Spleen (tissue), 11 donors: ENCODE measurements at regions not wholly inside any gene's neighbourhood (a gene's known extent, or its start where the extent isn't known, plus 50 kb on each side); places are given as distances from the start of the nearest gene placed in this dataset.

Experiments used
- DNase-seq: peaks from one replicate; pipeline ENCODE4 v3.0.0-alpha.2; 2020
- H3K27ac ChIP-seq, 8 donors: fragments of 200-600 bp; sonication (generic) in 7 of 8; 1 replicate in 4 of 8; 2 replicates in 4 of 8; pipeline versions ENCODE4 v1.5.0 to v1.8.0; 2016 to 2021; ENCODE audit warnings: inconsistent platforms in 4 of 8, mild to moderate bottlenecking in 4 of 8, moderate library complexity in 1 of 8
- H3K27me3 ChIP-seq, 7 donors: fragments of 200-600 bp; sonication (generic) in 6 of 7; replicated peaks in 1 of 7; 1 replicate in 4 of 7; 2 replicates in 3 of 7; pipeline versions ENCODE4 v1.5.0 to v1.8.0; 2016 to 2021; ENCODE audit warnings: inconsistent platforms in 3 of 7, mild to moderate bottlenecking in 1 of 7
- H3K36me3 ChIP-seq, 6 donors: fragments of 200-600 bp; sonication (generic) in 5 of 6; 1 replicate in 4 of 6; 2 replicates in 2 of 6; pipeline versions ENCODE4 v1.5.0 to v1.8.0; 2016 to 2021; ENCODE audit warnings: inconsistent platforms in 2 of 6
- H3K4me1 ChIP-seq, 6 donors: fragments of 200-600 bp; sonication (generic) in 5 of 6; 1 replicate in 3 of 6; 2 replicates in 3 of 6; pipeline versions ENCODE4 v1.5.0 to v1.8.0; 2016 to 2021; ENCODE audit warnings: inconsistent platforms in 3 of 6
- H3K4me3 ChIP-seq, 8 donors: fragments of 200-600 bp; sonication (generic) in 7 of 8; 1 replicate in 4 of 8; 2 replicates in 4 of 8; pipeline versions ENCODE4 v1.5.0 to v1.8.0; 2016 to 2021; ENCODE audit warnings: inconsistent platforms in 4 of 8, mild to moderate bottlenecking in 4 of 8, moderate library complexity in 2 of 8
- H3K9me3 ChIP-seq, 8 donors: fragments of 200-600 bp; sonication (generic) in 7 of 8; 1 replicate in 4 of 8; 2 replicates in 4 of 8; pipeline versions ENCODE4 v1.5.0 to v1.8.0; 2016 to 2021; ENCODE audit warnings: inconsistent platforms in 4 of 8
- CTCF ChIP-seq, 11 experiments: fragments of 200-600 bp in 7 of 11; fragments of 450-650 bp in 4 of 11; sonication (generic) in 4 of 11; IDR thresholded peaks in 8 of 11; conservative IDR thresholded peaks in 3 of 11; 1 replicate in 7 of 11; 2 replicates in 4 of 11; pipeline versions ENCODE4 v1.4.0 to v1.8.0; 2016 to 2021; ENCODE audit warnings: antibody characterized with exemption in 11 of 11, inconsistent platforms in 4 of 11, mild to moderate bottlenecking in 1 of 11
- POLR2A ChIP-seq, 3 donors: fragments of 450-650 bp; IDR thresholded peaks; one replicate each; pipeline ENCODE4 v1.5.1; 2017; ENCODE audit warnings: antibody characterized with exemption in 3 of 3, mild to moderate bottlenecking in 1 of 3
- POLR2AphosphoS5 ChIP-seq, 3 donors: sonication (generic); formaldehyde crosslinking; IDR thresholded peaks; one replicate each; pipeline ENCODE4 v1.5.1; 2017; ENCODE audit warnings: antibody characterized with exemption in 3 of 3
- WGBS, 5 donors: extraction: QIAGEN DNeasy Blood & Tissue Kit in 3 of 5; methylation state at CpG; one replicate each; pipeline versions ENCODE4 v1.1.5 to v1.1.7; 2013 to 2018; 5-methylcytosine and 5-hydroxymethylcytosine counted together
- intact Hi-C: fragments of 100-400 bp; cut with DNase I; formaldehyde crosslinking; loops from one replicate; pipeline ENCODE4 v1.15.0; 2023; ENCODE audit warnings: low total_unique reads
- donor health status: healthy with polysubstance abuse.
- donor health status: DM: no; HTN: no; CAD: no; lungs with moderate emphysema.
- donor health status: DM: no; HTN: no; CAD: no.
- donor health status: Bipolar disorder and iron deficiency.
- donor health status: healthy.
- donor health status: DM: no; HTN: no; CAD: no.
- donor health status: DM: yes; HTN: yes; CAD: no.

- intact Hi-C loops = no loop called here
- TF ChIP-seq POLR2A (IDR thresholded peaks at IDR 0.05) = no peak
- TF ChIP-seq POLR2AphosphoS5 (IDR thresholded peaks at IDR 0.05) = no peak
- no peak for TF ChIP-seq CTCF (IDR thresholded peaks at IDR 0.05 in 8 of 11, conservative IDR thresholded peaks at IDR 0.05 in 3 of 11)
- no peak overlapping the region for H3K4me3 ChIP-seq
- H3K9me3 ChIP-seq = no peaks in the 10 kb centered on the region
- no peaks in the 10 kb centered on the region for H3K36me3 ChIP-seq
- no peaks in the 10 kb centered on the region for H3K27me3 ChIP-seq
- WGBS, 5 donors = 83 to 95% (median 89%) methylated on average over 2 of the region's 2 CpGs
- no peak for DNase-seq
- H3K27ac ChIP-seq = no peak overlapping the region
- H3K4me1 ChIP-seq = peaks cover 0 to 9% (median 0%) of the 10 kb centered on the region in 6 donors
Observed at GRCh38 chr1:244207935-244208244, 156.8 kb downstream of the ZBTB18 start.

- H3K36me3 ChIP-seq = no peaks in the 10 kb centered on the region
- H3K27ac ChIP-seq = no peak overlapping the region
- DNase-seq = no peak
- TF ChIP-seq POLR2A (IDR thresholded peaks at IDR 0.05) = no peak
- no peak for TF ChIP-seq CTCF (IDR thresholded peaks at IDR 0.05 in 8 of 11, conservative IDR thresholded peaks at IDR 0.05 in 3 of 11)
- TF ChIP-seq POLR2AphosphoS5 (IDR thresholded peaks at IDR 0.05) = no peak
- peaks cover 0 to 26% (median 2%) of the 10 kb centered on the region in 6 donors for H3K4me1 ChIP-seq
- H3K4me3 ChIP-seq = no peak overlapping the region
- intact Hi-C loops = no loop called here
- 62 to 70% (median 65%) methylated on average over 5 of the region's 5 CpGs for WGBS, 5 donors
- H3K27me3 ChIP-seq = no peaks in the 10 kb centered on the region
- H3K9me3 ChIP-seq = no peaks in the 10 kb centered on the region
Observed at GRCh38 chr1:244209955-244210354, 158.9 kb downstream of the ZBTB18 start.

- 90 to 96% (median 94%) methylated on average over 11 to 28 of the region's 28 CpGs for WGBS, 5 donors
- no peaks in the 10 kb centered on the region for H3K27me3 ChIP-seq
- intact Hi-C loops = no loop called here
- no peak overlapping the region for H3K27ac ChIP-seq
- no peak overlapping the region for H3K4me3 ChIP-seq
- no peaks in the 10 kb centered on the region for H3K36me3 ChIP-seq
- no peak for DNase-seq
- H3K9me3 ChIP-seq = no peaks in the 10 kb centered on the region
- peaks cover 0 to 26% (median 2%) of the 10 kb centered on the region in 6 donors for H3K4me1 ChIP-seq
- peak in 3 of 11 experiments; percentile 14 to 40 (median 37) for TF ChIP-seq CTCF (IDR thresholded peaks at IDR 0.05 in 8 of 11, conservative IDR thresholded peaks at IDR 0.05 in 3 of 11)
- TF ChIP-seq POLR2AphosphoS5 (IDR thresholded peaks at IDR 0.05) = no peak
Observed at GRCh38 chr1:244210884-244211558, 159.9 kb downstream of the ZBTB18 start.

- H3K4me3 ChIP-seq = no peak overlapping the region
- 84 to 91% (median 86%) methylated on average over 5 of the region's 5 CpGs for WGBS, 5 donors
- H3K9me3 ChIP-seq = no peaks in the 10 kb centered on the region
- TF ChIP-seq CTCF (IDR thresholded peaks at IDR 0.05 in 8 of 11, conservative IDR thresholded peaks at IDR 0.05 in 3 of 11) (no peak), POLR2AphosphoS5 (IDR thresholded peaks at IDR 0.05) (no peak), POLR2A (IDR thresholded peaks at IDR 0.05) (no peak)
- no peak for DNase-seq
- H3K36me3 ChIP-seq = no peaks in the 10 kb centered on the region
- peak overlapping the region in 3 of 8 donors; percentile 16 to 55 (median 37) for H3K27ac ChIP-seq
- H3K27me3 ChIP-seq = no peaks in the 10 kb centered on the region
- intact Hi-C loops = no loop called here
- H3K4me1 ChIP-seq = peaks cover 0 to 26% (median 2%) of the 10 kb centered on the region in 6 donors
Observed at GRCh38 chr1:244211559-244211944, 160.5 kb downstream of the ZBTB18 start.
